H1 (cell line): ENCODE measurements at regions not wholly inside any gene's neighbourhood (a gene's known extent, or its start where the extent isn't known, plus 50 kb on each side); places are given as distances from the start of the nearest gene placed in this dataset.

Source experiments
- CTCF ChIA-PET: fragments of 300-600 bp; sonication (Branson Sonifier 250); formaldehyde crosslinking; loops from one replicate; lab custom pipeline; 2021; ENCODE audit not compliant: partially characterized antibody; lab: Charles Lee
- POLR2A ChIA-PET: fragments of 300-600 bp; sonication (Branson Sonifier 250); formaldehyde crosslinking; loops from one replicate; lab custom pipeline; 2021; ENCODE audit warnings: inconsistent platforms; ENCODE audit not compliant: partially characterized antibody; lab: Charles Lee
- DNase-seq, 2 experiments: peaks; one replicate each; pipeline versions ENCODE4 v3.0.0 to v3.0.0-alpha.2; 2010 to 2022; ENCODE audit warnings: low spot score in 2 of 2, low read depth in 1 of 2, mixed read lengths in 1 of 2
- FAIRE-seq: peaks from 2 replicates; lab custom pipeline; 2011; peaks lifted over from hg19 to GRCh38; lab: Jason Lieb, UNC
- H2AFZ ChIP-seq: 2 replicates; pipeline ENCODE4 v1.8.1; 2012; ENCODE audit warnings: low read length, inconsistent platforms
- H2AK5ac ChIP-seq: 2 replicates; pipeline ENCODE4 v1.6.1; 2013; ENCODE audit warnings: low read depth, low read length
- H2BK120ac ChIP-seq: replicated peaks from 2 replicates; pipeline ENCODE3; 2013; ENCODE audit warnings: low read depth, low read length, inconsistent platforms
- H2BK12ac ChIP-seq: 2 replicates; pipeline ENCODE4 v1.6.1; 2013; ENCODE audit warnings: low read depth, low read length
- H2BK15ac ChIP-seq: 2 replicates; pipeline ENCODE4 v1.6.1; 2013; ENCODE audit warnings: low read length
- H2BK20ac ChIP-seq: 2 replicates; pipeline ENCODE4 v1.6.1; 2013; ENCODE audit warnings: low read length
- H2BK5ac ChIP-seq: 2 replicates; pipeline ENCODE4 v1.6.1; 2013; ENCODE audit warnings: low read depth, low read length
- H3K14ac ChIP-seq: 2 replicates; pipeline ENCODE4 v1.6.1; 2013; ENCODE audit warnings: inconsistent platforms; ENCODE audit not compliant: insufficient read length
- H3K18ac ChIP-seq: 2 replicates; pipeline ENCODE4 v1.6.1; 2013; ENCODE audit warnings: low read length; ENCODE audit errors: extremely low read depth
- H3K23ac ChIP-seq: 2 replicates; pipeline ENCODE4 v1.6.1; 2013; ENCODE audit warnings: inconsistent platforms; ENCODE audit not compliant: insufficient read length
- H3K23me2 ChIP-seq: 2 replicates; pipeline ENCODE4 v1.6.1; 2013; ENCODE audit warnings: low read depth, low read length
- H3K27ac ChIP-seq: 2 replicates; pipeline ENCODE4 v1.6.1; 2011; ENCODE audit warnings: low read depth, low read length, inconsistent platforms
- H3K27me3 ChIP-seq, 4 experiments: replicated peaks in 1 of 4; 1 replicate in 1 of 4; 2 replicates in 3 of 4; pipeline versions ENCODE4 v1.6.1 to v1.8.1; 2011 to 2013; ENCODE audit warnings: low read length in 3 of 4, mild to moderate bottlenecking in 3 of 4, inconsistent platforms in 2 of 4, mixed read lengths in 2 of 4, moderate library complexity in 1 of 4; ENCODE audit not compliant: control insufficient read depth in 3 of 4, insufficient read depth in 3 of 4; ENCODE audit errors: extremely low read depth in 1 of 4
- H3K36me3 ChIP-seq, 4 experiments: 2 replicates each; pipeline versions ENCODE4 v1.6.1 to v1.8.1; 2011 to 2013; ENCODE audit warnings: mild to moderate bottlenecking in 4 of 4, low read length in 3 of 4, moderate library complexity in 2 of 4, control low read depth in 1 of 4, inconsistent platforms in 1 of 4; ENCODE audit not compliant: insufficient read depth in 4 of 4, control insufficient read depth in 2 of 4
- H3K4ac ChIP-seq: replicated peaks from 2 replicates; pipeline ENCODE3; 2013; ENCODE audit warnings: low read length, low read depth, mixed read lengths, inconsistent platforms; ENCODE audit not compliant: insufficient read length
- H3K4me1 ChIP-seq, 4 experiments: replicated peaks in 1 of 4; 1 replicate in 1 of 4; 2 replicates in 3 of 4; pipeline versions ENCODE4 v1.6.1 to v1.8.1; 2011 to 2013; ENCODE audit warnings: low read length in 3 of 4, inconsistent platforms in 2 of 4, mixed read lengths in 1 of 4; ENCODE audit not compliant: insufficient read depth in 4 of 4, control insufficient read depth in 3 of 4
- H3K4me2 ChIP-seq, 2 experiments: 2 replicates each; pipeline versions ENCODE4 v1.6.1 to v1.8.1; 2011 to 2013; ENCODE audit warnings: low read depth in 2 of 2, low read length in 2 of 2, control low read depth in 1 of 2, inconsistent platforms in 1 of 2, mild to moderate bottlenecking in 1 of 2; ENCODE audit not compliant: insufficient read depth in 1 of 2
- H3K4me3 ChIP-seq, 4 experiments: fragments of 200-600, 300-600 bp in 1 of 4; sonication (generic), shearing (Covaris generic), sonication (Bioruptor Twin) in 1 of 4; 2 replicates each; pipeline versions ENCODE4 v1.5.1 to v1.8.1; 2011 to 2016; ENCODE audit warnings: low read length in 4 of 4, low read depth in 3 of 4, control low read depth in 2 of 4, inconsistent platforms in 2 of 4, mild to moderate bottlenecking in 2 of 4, mixed read lengths in 1 of 4, moderate library complexity in 1 of 4; ENCODE audit not compliant: insufficient read depth in 2 of 4; ENCODE audit errors: extremely low read depth in 1 of 4
- H3K56ac ChIP-seq: replicated peaks from 2 replicates; pipeline ENCODE3; 2013; ENCODE audit warnings: low read depth, mild to moderate bottlenecking, mixed read lengths, low read length, inconsistent platforms; ENCODE audit not compliant: insufficient read length
- H3K79me1 ChIP-seq: 2 replicates; pipeline ENCODE4 v1.6.1; 2013; ENCODE audit warnings: low read depth, low read length, control low read depth
- H3K79me2 ChIP-seq, 2 experiments: 2 replicates each; pipeline versions ENCODE4 v1.6.1 to v1.8.1; 2012 to 2013; ENCODE audit warnings: low read length in 2 of 2, mild to moderate bottlenecking in 2 of 2, inconsistent platforms in 1 of 2; ENCODE audit not compliant: insufficient read depth in 2 of 2, control insufficient read depth in 1 of 2
- H3K9ac ChIP-seq, 4 experiments: replicated peaks in 1 of 4; 1 replicate in 1 of 4; 2 replicates in 3 of 4; pipeline versions ENCODE4 v1.6.1 to v1.8.1; 2011 to 2013; ENCODE audit warnings: low read depth in 3 of 4, low read length in 3 of 4, control low read depth in 2 of 4, mild to moderate bottlenecking in 2 of 4, moderate library complexity in 2 of 4, inconsistent platforms in 1 of 4; ENCODE audit errors: extremely low read depth in 1 of 4
- H3K9me3 ChIP-seq, 2 experiments: 2 replicates each; pipeline versions ENCODE4 v1.6.1 to v1.8.1; 2012 to 2013; ENCODE audit warnings: mild to moderate bottlenecking in 2 of 2, moderate library complexity in 2 of 2, control low read depth in 1 of 2, inconsistent platforms in 1 of 2, low read depth in 1 of 2, low read length in 1 of 2, mixed read lengths in 1 of 2; ENCODE audit not compliant: insufficient read depth in 2 of 2
- H4K20me1 ChIP-seq, 2 experiments: replicated peaks in 1 of 2; 2 replicates each; pipeline versions ENCODE3 to v1.8.1; 2011 to 2013; ENCODE audit warnings: inconsistent platforms in 2 of 2, low read length in 2 of 2, mild to moderate bottlenecking in 1 of 2; ENCODE audit not compliant: insufficient read depth in 2 of 2, control insufficient read depth in 1 of 2
- H4K5ac ChIP-seq: 2 replicates; pipeline ENCODE4 v1.6.1; 2013; ENCODE audit warnings: low read length, low read depth, mixed read lengths, inconsistent platforms; ENCODE audit not compliant: insufficient read length
- H4K8ac ChIP-seq: 2 replicates; pipeline ENCODE4 v1.8.0; 2013; ENCODE audit warnings: mild to moderate bottlenecking, moderate library complexity, low read length, inconsistent platforms; ENCODE audit not compliant: insufficient read depth; ENCODE audit errors: extremely low read depth
- H4K91ac ChIP-seq: replicated peaks from 2 replicates; pipeline ENCODE3; 2013; ENCODE audit warnings: low read length, mixed read lengths, inconsistent platforms; ENCODE audit not compliant: insufficient read length
- BACH1 ChIP-seq: IDR thresholded peaks from 2 replicates; pipeline ENCODE4 v1.6.1; 2012; ENCODE audit warnings: low read length, improper control_type of control experiment
- CBX5 ChIP-seq: fragments of 300-800, 300-1000 bp; sonication (generic); IDR thresholded peaks from 2 replicates; pipeline ENCODE4 v1.7.1; 2016; ENCODE audit warnings: antibody characterized with exemption, low read length, low read depth
- CREB1 ChIP-seq: IDR thresholded peaks from 2 replicates; pipeline ENCODE4 v1.6.1; 2012; ENCODE audit warnings: inconsistent platforms
- FOSL1 ChIP-seq: IDR thresholded peaks from 2 replicates; pipeline ENCODE4 v1.6.1; 2011; ENCODE audit warnings: mild to moderate bottlenecking, low read depth, low read length, moderate library complexity; ENCODE audit not compliant: insufficient read depth
- JUN ChIP-seq: IDR thresholded peaks from 2 replicates; pipeline ENCODE4 v1.6.1; 2011; ENCODE audit warnings: low read depth, mild to moderate bottlenecking, improper control_type of control experiment, low read length
- JUND ChIP-seq: IDR thresholded peaks from 2 replicates; pipeline ENCODE4 v1.6.1; 2011; ENCODE audit warnings: mild to moderate bottlenecking, improper control_type of control experiment, low read length
- KDM5A ChIP-seq: fragments of 200-600 bp; IDR thresholded peaks from 2 replicates; pipeline ENCODE4 v1.7.1; 2012; ENCODE audit warnings: mild to moderate bottlenecking, low read length, inconsistent platforms, mixed read lengths
- MAFK ChIP-seq: IDR thresholded peaks from 2 replicates; pipeline ENCODE4 v1.6.1; 2012; ENCODE audit warnings: low read depth, mild to moderate bottlenecking, improper control_type of control experiment, low read length
- NRF1 ChIP-seq: IDR thresholded peaks from 2 replicates; pipeline ENCODE4 v1.6.1; 2011; ENCODE audit warnings: mild to moderate bottlenecking, low read depth, low read length, improper control_type of control experiment
- RNF2 ChIP-seq: fragments of 200-900, 300-1000 bp; sonication (generic); IDR thresholded peaks from 2 replicates; pipeline ENCODE4 v1.7.1; 2016; ENCODE audit warnings: borderline replicate concordance, low read depth, mild to moderate bottlenecking, antibody characterized with exemption, low read length; ENCODE audit not compliant: poor library complexity, severe bottlenecking; ENCODE audit errors: missing control alignments
- SUZ12 ChIP-seq: fragments of 200-600 bp; sonication (generic); IDR thresholded peaks from 2 replicates; pipeline ENCODE4 v1.6.1; 2012; ENCODE audit warnings: mild to moderate bottlenecking, inconsistent platforms, low read length, moderate library complexity, mixed read lengths
- TBP ChIP-seq: IDR thresholded peaks from 2 replicates; pipeline ENCODE4 v1.6.1; 2011; ENCODE audit warnings: low read depth, low read length, improper control_type of control experiment
- YY1 ChIP-seq: IDR thresholded peaks from 2 replicates; pipeline ENCODE4 v1.6.1; 2011; ENCODE audit warnings: low read depth, mild to moderate bottlenecking, low read length
- WGBS, 2 experiments: shearing (Covaris generic) in 1 of 2; methylation state at CpG; one replicate each; pipeline versions ENCODE4 v1.1.6 to v1.1.7; 2013 to 2015; ENCODE audit warnings: low lambda C conversion rate in 2 of 2, mixed read lengths in 2 of 2, inconsistent platforms in 1 of 2, low coverage in 1 of 2, missing lambda C conversion rate in 1 of 2; ENCODE audit not compliant: insufficient replicate concordance in 2 of 2, insufficient coverage in 1 of 2, insufficient read length in 1 of 2; ENCODE audit errors: extremely low coverage in 1 of 2, missing lambda C conversion rate in 1 of 2; 5-methylcytosine and 5-hydroxymethylcytosine counted together

GRCh38 chr2:49858113-49858490, 703.8 kb upstream of the FSHR start:
- Histone ChIP-seq H3K4ac (no peak overlapping the region), H2BK15ac (no peak overlapping the region), H2BK12ac (no peak overlapping the region), H3K9me3 (no peaks in the 10 kb centered on the region), H3K23ac (no peak overlapping the region), H3K36me3 (no peaks in the 10 kb centered on the region), H4K91ac (no peak overlapping the region), H3K27me3 (no peaks in the 10 kb centered on the region), H3K18ac (no peak overlapping the region), H2AFZ (no peak overlapping the region), H3K4me3 (no peak overlapping the region), H3K4me1 (no peaks in the 10 kb centered on the region), H3K9ac (no peak overlapping the region), H3K27ac (no peak overlapping the region), H3K14ac (no peak overlapping the region), H2BK120ac (no peak overlapping the region), H3K79me2 (no peaks in the 10 kb centered on the region), H3K79me1 (no peaks in the 10 kb centered on the region), H4K8ac (no peak overlapping the region), H2BK20ac (no peak overlapping the region), H4K20me1 (no peaks in the 10 kb centered on the region), H2BK5ac (no peak overlapping the region), H3K4me2 (no peak overlapping the region), H3K23me2 (no peaks in the 10 kb centered on the region), H3K56ac (no peak overlapping the region), H2AK5ac (no peak overlapping the region), H4K5ac (no peak overlapping the region)
- POLR2A ChIA-PET = no interaction called here
- no peak for DNase-seq
- WGBS, 2 experiments = 98% methylated on average over 3 of the region's 3 CpGs; no CpG with 5 or more reads in 1 of the 2 experiments
- CTCF ChIA-PET = no interaction called here
- no peak for FAIRE-seq
- TF ChIP-seq RNF2 (no peak), CREB1 (no peak), JUN (no peak), JUND (no peak), NRF1 (no peak), CBX5 (no peak), BACH1 (no peak), MAFK (no peak), FOSL1 (no peak), TBP (no peak), KDM5A (no peak), YY1 (no peak), SUZ12 (no peak)
